ENCODE measurements at regions not wholly inside any gene's neighbourhood (a gene's known extent, or its start where the extent isn't known, plus 50 kb on each side); places are given as distances from the start of the nearest gene placed in this dataset.

GRCh38 chrX:145727476-145727875 lies 90.2 kb upstream of the SLITRK2 start:
- no peak overlapping the region for H3K9ac ChIP-seq (ENCODE audit: insufficient read depth, low read length, poor library complexity, severe bottlenecking)
- Mint-ChIP-seq H3K27me3 (ENCODE audit: low read depth in 3 of 3) (peaks cover 0 to 2% (median 0%) of the 10 kb centered on the region in 3 donors), H3K4me1 (no peaks in the 10 kb centered on the region), H3K4me3 (no peak overlapping the region), H3K36me3 (no peaks in the 10 kb centered on the region), H3K27ac (no peak overlapping the region), H3K9me3 (peaks cover 0 to 9% (median 0%) of the 10 kb centered on the region in 7 donors)
- WGBS (ENCODE audit: insufficient coverage) = no CpG with 5 or more reads among the region's 5 CpGs
- H3K4me1 ChIP-seq (ENCODE audit: control insufficient read depth in 1 of 2, insufficient read depth in 2 of 2, low read length in 2 of 2) = no peaks in the 10 kb centered on the region
- no peaks in the 10 kb centered on the region for H3K9me3 ChIP-seq (replicated peaks in 1 of 2; ENCODE audit: control insufficient read depth in 1 of 2, insufficient read depth in 1 of 2, low read length in 2 of 2)
- TF ChIP-seq CTCF (IDR thresholded peaks at IDR 0.05) = no peak
- H3K79me2 ChIP-seq (ENCODE audit: insufficient read depth, low read length) = no peaks in the 10 kb centered on the region
- no peaks in the 10 kb centered on the region for H4K20me1 ChIP-seq (ENCODE audit: insufficient read depth, low read length)
- H3K36me3 ChIP-seq (replicated peaks in 1 of 2; ENCODE audit: control insufficient read depth in 1 of 2, insufficient read depth in 2 of 2, low read length in 2 of 2) = no peaks in the 10 kb centered on the region
- H3K27ac ChIP-seq (ENCODE audit: low read depth in 1 of 2, low read length in 2 of 2) = no peak overlapping the region
- H3K4me2 ChIP-seq (replicated peaks; ENCODE audit: extremely low read depth, low read length, poor library complexity, severe bottlenecking) = no peak overlapping the region
- no peak for DNase-seq
- no peak overlapping the region for H3K4me3 ChIP-seq (replicated peaks in 1 of 3; ENCODE audit: low read depth in 2 of 3, low read length in 3 of 3)
- no peaks in the 10 kb centered on the region for H3K27me3 ChIP-seq (ENCODE audit: control insufficient read depth in 2 of 2, insufficient read depth in 2 of 2, low read length in 2 of 2)
- no peak overlapping the region for H2AFZ ChIP-seq (ENCODE audit: insufficient read depth, low read depth, low read length, poor library complexity, severe bottlenecking)
- intact Hi-C loops (cut with micrococcal nuclease) = no loop called here

- WGBS (ENCODE audit: insufficient coverage) = 95% methylated on average over 3 of the region's 6 CpGs
- no peak for DNase-seq
- Histone ChIP-seq H3K4me3 (replicated peaks in 1 of 3; ENCODE audit: low read depth in 2 of 3, low read length in 3 of 3) (no peak overlapping the region), H2AFZ (ENCODE audit: insufficient read depth, low read depth, low read length, poor library complexity, severe bottlenecking) (no peak overlapping the region), H3K4me2 (replicated peaks; ENCODE audit: extremely low read depth, low read length, poor library complexity, severe bottlenecking) (no peak overlapping the region), H3K9me3 (replicated peaks in 1 of 2; ENCODE audit: control insufficient read depth in 1 of 2, insufficient read depth in 1 of 2, low read length in 2 of 2) (no peaks in the 10 kb centered on the region), H3K36me3 (replicated peaks in 1 of 2; ENCODE audit: control insufficient read depth in 1 of 2, insufficient read depth in 2 of 2, low read length in 2 of 2) (no peaks in the 10 kb centered on the region), H3K4me1 (ENCODE audit: control insufficient read depth in 1 of 2, insufficient read depth in 2 of 2, low read length in 2 of 2) (no peaks in the 10 kb centered on the region), H3K27ac (ENCODE audit: low read depth in 1 of 2, low read length in 2 of 2) (no peak overlapping the region), H4K20me1 (ENCODE audit: insufficient read depth, low read length) (no peaks in the 10 kb centered on the region), H3K27me3 (ENCODE audit: control insufficient read depth in 2 of 2, insufficient read depth in 2 of 2, low read length in 2 of 2) (no peaks in the 10 kb centered on the region), H3K9ac (ENCODE audit: insufficient read depth, low read length, poor library complexity, severe bottlenecking) (no peak overlapping the region), H3K79me2 (ENCODE audit: insufficient read depth, low read length) (no peaks in the 10 kb centered on the region)
- TF ChIP-seq CTCF (IDR thresholded peaks at IDR 0.05) = no peak
- intact Hi-C loops (cut with micrococcal nuclease) = no loop called here
- H3K36me3 Mint-ChIP-seq = no peaks in the 10 kb centered on the region
- no peak overlapping the region for H3K27ac Mint-ChIP-seq
- no peak overlapping the region for H3K4me3 Mint-ChIP-seq
- no peaks in the 10 kb centered on the region for H3K4me1 Mint-ChIP-seq
- H3K9me3 Mint-ChIP-seq = peaks cover 0 to 13% (median 0%) of the 10 kb centered on the region in 7 donors
- H3K27me3 Mint-ChIP-seq (ENCODE audit: low read depth in 3 of 3) = peaks cover 0 to 4% (median 0%) of the 10 kb centered on the region in 3 donors
These were observed 88.0 kb upstream of the SLITRK2 start for GRCh38 chrX:145729635-145730034.

Measured in CD14-positive monocyte (primary cell).